ENCODE measurements at regions not wholly inside any gene's neighbourhood (a gene's known extent, or its start where the extent isn't known, plus 50 kb on each side); places are given as distances from the start of the nearest gene placed in this dataset.

- TF ChIP-seq CTCF (IDR thresholded peaks at IDR 0.05; ENCODE audit: low read depth, low read length, missing input control) (no peak), MAX (IDR thresholded peaks at IDR 0.05) (no peak), EGR1 (IDR thresholded peaks at IDR 0.05; ENCODE audit: low read depth in 2 of 2) (no peak), YY1 (IDR thresholded peaks at IDR 0.05) (no peak), JUND (IDR thresholded peaks at IDR 0.05) (no peak), GABPA (IDR thresholded peaks at IDR 0.05 in 1 of 2, conservative IDR thresholded peaks at IDR 0.05 in 1 of 2) (no peak), NR2F2 (IDR thresholded peaks at IDR 0.05) (no peak)
These were observed 350.0 kb downstream of the AKAIN1 start for GRCh38 chr18:4847056-4847455.

Measured in liver (tissue), 3 donors.